Suprapubic skin (tissue), 4 donors: ENCODE measurements at regions not wholly inside any gene's neighbourhood (a gene's known extent, or its start where the extent isn't known, plus 50 kb on each side); places are given as distances from the start of the nearest gene placed in this dataset.

Experiments used
- DNase-seq, 2 donors: peaks; one replicate each; pipeline ENCODE4 v3.0.0-alpha.2; 2019; ENCODE audit warnings: low spot score in 2 of 2
- H3K27ac ChIP-seq: fragments of 200-600 bp; sonication (generic); one replicate; pipeline ENCODE4 v1.5.1; 2019
- H3K27me3 ChIP-seq: fragments of 200-600 bp; sonication (generic); one replicate; pipeline ENCODE4 v1.5.1; 2019
- H3K36me3 ChIP-seq: fragments of 200-600 bp; sonication (generic); one replicate; pipeline ENCODE4 v1.5.1; 2019
- H3K4me1 ChIP-seq: fragments of 200-600 bp; sonication (generic); one replicate; pipeline ENCODE4 v1.5.1; 2019
- H3K4me3 ChIP-seq: fragments of 200-600 bp; sonication (generic); one replicate; pipeline ENCODE4 v1.5.1; 2019; ENCODE audit warnings: mild to moderate bottlenecking
- H3K9me3 ChIP-seq: fragments of 200-600 bp; sonication (generic); one replicate; pipeline ENCODE4 v1.5.1; 2019
- CTCF ChIP-seq, 2 donors: fragments of 200-600 bp in 1 of 2; fragments of 450-650 bp in 1 of 2; sonication (generic) in 1 of 2; IDR thresholded peaks; one replicate each; pipeline ENCODE4 v1.5.1; 2016 to 2019; ENCODE audit warnings: antibody characterized with exemption in 2 of 2, mild to moderate bottlenecking in 1 of 2, moderate library complexity in 1 of 2
- EP300 ChIP-seq: sonication (generic); formaldehyde crosslinking; IDR thresholded peaks from one replicate; pipeline ENCODE4 v1.6.1; 2017; ENCODE audit warnings: antibody characterized with exemption
- POLR2A ChIP-seq, 2 donors: fragments of 450-650 bp; IDR thresholded peaks; one replicate each; pipeline ENCODE4 v1.6.1; 2017; ENCODE audit warnings: antibody characterized with exemption in 2 of 2, mild to moderate bottlenecking in 2 of 2, moderate library complexity in 2 of 2
- POLR2AphosphoS5 ChIP-seq, 3 donors: sonication (generic); formaldehyde crosslinking; IDR thresholded peaks; one replicate each; pipeline ENCODE4 v1.6.1; 2017; ENCODE audit warnings: antibody characterized with exemption in 3 of 3
- WGBS: methylation state at CpG from one replicate; pipeline ENCODE4 v1.1.5; 2018; 5-methylcytosine and 5-hydroxymethylcytosine counted together

GRCh38 chr16:16890964-16891363, 512.0 kb downstream of the NPIPA7 start:
- WGBS: 74% methylated on average over 2 of the region's 2 CpGs
- Histone ChIP-seq H3K36me3 (no peaks in the 10 kb centered on the region), H3K9me3 (no peaks in the 10 kb centered on the region), H3K4me3 (no peak overlapping the region), H3K4me1 (no peaks in the 10 kb centered on the region), H3K27me3 (peaks cover 10% of the 10 kb centered on the region), H3K27ac (no peak overlapping the region)
- DNase-seq: no peak
- no peak for TF ChIP-seq EP300
- TF ChIP-seq POLR2AphosphoS5 (IDR thresholded peaks at IDR 0.05): no peak
- TF ChIP-seq POLR2A (IDR thresholded peaks at IDR 0.05): no peak
- TF ChIP-seq CTCF (IDR thresholded peaks at IDR 0.05): no peak

GRCh38 chr16:16904601-16905000, 525.7 kb downstream of the NPIPA7 start:
- TF ChIP-seq POLR2A (IDR thresholded peaks at IDR 0.05): no peak
- TF ChIP-seq EP300: no peak
- TF ChIP-seq CTCF (IDR thresholded peaks at IDR 0.05): no peak
- TF ChIP-seq POLR2AphosphoS5 (IDR thresholded peaks at IDR 0.05): no peak
- 82% methylated on average over 1 of the region's 1 CpG for WGBS
- H3K27me3 ChIP-seq: peaks cover 4% of the 10 kb centered on the region
- H3K36me3 ChIP-seq: no peaks in the 10 kb centered on the region
- no peak overlapping the region for H3K27ac ChIP-seq
- H3K9me3 ChIP-seq: peaks cover 8% of the 10 kb centered on the region
- H3K4me3 ChIP-seq: no peak overlapping the region
- H3K4me1 ChIP-seq: no peaks in the 10 kb centered on the region
- DNase-seq: no peak

DNA sequence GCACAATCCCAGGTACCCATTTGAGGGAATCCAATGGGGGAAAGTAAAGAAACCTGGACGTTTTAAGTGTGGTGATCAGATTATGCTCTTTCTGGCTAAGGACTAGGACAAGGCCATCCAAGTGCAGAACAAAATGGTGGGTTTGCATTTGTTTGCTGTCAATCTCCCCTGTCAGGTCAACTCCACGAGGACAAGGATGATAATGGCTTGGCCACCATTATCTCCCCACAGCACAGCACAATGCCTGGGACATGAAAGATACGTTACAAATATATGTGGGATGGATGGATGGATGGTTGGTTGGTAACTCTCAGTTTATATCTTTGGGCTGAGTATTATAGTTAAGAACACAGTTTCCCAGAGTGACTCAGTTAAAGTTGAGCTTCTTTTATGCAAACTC, 526.9 kb downstream of the NPIPA7 start:
- H3K4me3 ChIP-seq: no peak overlapping the region
- peaks cover 8% of the 10 kb centered on the region for H3K9me3 ChIP-seq
- DNase-seq: no peak
- H3K4me1 ChIP-seq: no peaks in the 10 kb centered on the region
- peaks cover 4% of the 10 kb centered on the region for H3K27me3 ChIP-seq
- no peak overlapping the region for H3K27ac ChIP-seq
- WGBS: 64% methylated on average over 3 of the region's 3 CpGs
- TF ChIP-seq POLR2AphosphoS5 (IDR thresholded peaks at IDR 0.05): no peak
- no peaks in the 10 kb centered on the region for H3K36me3 ChIP-seq

DNA sequence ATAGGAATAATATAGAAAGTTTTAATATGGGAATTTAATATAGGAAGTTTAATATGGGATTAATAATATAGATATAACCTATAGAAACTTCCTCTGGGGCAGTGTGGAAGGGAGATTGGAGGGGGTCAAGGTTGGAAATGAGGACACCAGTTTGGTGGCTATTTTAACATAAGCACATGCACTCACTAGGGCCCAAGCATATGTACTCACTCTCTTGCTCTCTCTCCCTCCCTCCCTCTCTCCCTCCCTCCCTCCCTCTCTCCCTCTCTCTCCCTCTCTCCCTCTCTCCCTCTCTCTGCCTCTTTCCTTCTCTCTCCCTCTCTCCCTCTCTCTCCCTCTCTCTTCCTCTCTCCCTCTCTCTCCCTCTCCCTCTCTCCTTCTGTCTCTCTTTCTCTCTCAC, 528.1 kb downstream of the NPIPA7 start:
- Histone ChIP-seq H3K9me3 (peaks cover 8% of the 10 kb centered on the region), H3K4me1 (no peaks in the 10 kb centered on the region), H3K27me3 (peaks cover 4% of the 10 kb centered on the region), H3K36me3 (no peaks in the 10 kb centered on the region), H3K27ac (no peak overlapping the region), H3K4me3 (no peak overlapping the region)
- no peak for DNase-seq
- TF ChIP-seq CTCF (IDR thresholded peaks at IDR 0.05): no peak
- TF ChIP-seq EP300: no peak
- TF ChIP-seq POLR2AphosphoS5 (IDR thresholded peaks at IDR 0.05): no peak
- no peak for TF ChIP-seq POLR2A (IDR thresholded peaks at IDR 0.05)

DNA sequence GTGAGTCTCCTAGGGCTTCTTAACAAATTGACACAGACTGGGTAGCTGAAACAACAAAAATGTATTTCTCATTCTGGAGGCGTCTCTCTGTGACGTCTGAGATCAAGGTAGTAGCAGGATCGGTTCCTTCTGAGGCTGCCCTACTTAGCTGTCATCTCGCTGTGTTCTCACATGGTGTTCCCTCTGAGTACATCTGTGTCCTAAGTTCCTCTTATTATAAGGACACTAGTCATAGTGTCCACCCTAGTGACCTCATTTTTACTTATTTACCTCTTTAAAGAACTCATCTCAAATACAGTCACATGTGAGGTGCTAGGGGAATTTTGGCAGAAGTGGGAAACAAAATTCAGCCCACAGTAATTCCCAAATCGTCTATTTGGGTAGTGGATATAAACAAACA, 529.1 kb downstream of the NPIPA7 start:
- Histone ChIP-seq H3K27ac (no peak overlapping the region), H3K9me3 (peaks cover 8% of the 10 kb centered on the region), H3K27me3 (peaks cover 4% of the 10 kb centered on the region), H3K4me1 (no peaks in the 10 kb centered on the region), H3K36me3 (no peaks in the 10 kb centered on the region), H3K4me3 (no peak overlapping the region)
- 70% methylated on average over 5 of the region's 5 CpGs for WGBS
- no peak for TF ChIP-seq CTCF (IDR thresholded peaks at IDR 0.05)
- TF ChIP-seq POLR2AphosphoS5 (IDR thresholded peaks at IDR 0.05): no peak
- no peak for TF ChIP-seq EP300
- DNase-seq: no peak

- WGBS: 33% methylated on average over 2 of the region's 3 CpGs
- no peak overlapping the region for H3K27ac ChIP-seq
- no peaks in the 10 kb centered on the region for H3K4me1 ChIP-seq
- no peak for DNase-seq
- H3K36me3 ChIP-seq: no peaks in the 10 kb centered on the region
- H3K4me3 ChIP-seq: no peak overlapping the region
- H3K27me3 ChIP-seq: peaks cover 4% of the 10 kb centered on the region
- TF ChIP-seq CTCF (IDR thresholded peaks at IDR 0.05) (no peak), EP300 (no peak), POLR2A (IDR thresholded peaks at IDR 0.05) (no peak), POLR2AphosphoS5 (IDR thresholded peaks at IDR 0.05) (no peak)
- H3K9me3 ChIP-seq: peaks cover under 1% of the 10 kb centered on the region
These were observed 530.2 kb downstream of the NPIPA7 start for GRCh38 chr16:16909126-16909525.
